GM04504 (cell line): ENCODE measurements at regions not wholly inside any gene's neighbourhood (a gene's known extent, or its start where the extent isn't known, plus 50 kb on each side); places are given as distances from the start of the nearest gene placed in this dataset.

Experiments used
- DNase-seq: peaks from one replicate; pipeline ENCODE4 v3.0.0-alpha.2; 2012; ENCODE audit warnings: low read depth

- no peak for DNase-seq
These were observed 176.7 kb downstream of the DACT1 start for GRCh38 chr14:58814466-58814865.

GRCh38 chr14:58815161-58815701, 177.5 kb downstream of the DACT1 start:
- no peak for DNase-seq

- no peak for DNase-seq
These were observed 178.0 kb downstream of the DACT1 start for GRCh38 chr14:58815794-58816193.

GRCh38 chr14:58816416-58817115, 178.8 kb downstream of the DACT1 start:
- no peak for DNase-seq

- no peak for DNase-seq
These were observed 180.1 kb downstream of the DACT1 start for GRCh38 chr14:58817846-58818245.

- DNase-seq, result no peak
These were observed 182.3 kb downstream of the DACT1 start for GRCh38 chr14:58820032-58820431.

- no peak for DNase-seq
These were observed 183.7 kb downstream of the DACT1 start for GRCh38 chr14:58821421-58821820.

GRCh38 chr14:58822856-58823255, 185.1 kb downstream of the DACT1 start:
- no peak for DNase-seq

- no peak for DNase-seq
These were observed 185.6 kb downstream of the DACT1 start for GRCh38 chr14:58823312-58823711.

GRCh38 chr14:58824106-58824505, 186.3 kb downstream of the DACT1 start:
- DNase-seq, result no peak

GRCh38 chr14:58824796-58825195, 187.0 kb downstream of the DACT1 start:
- DNase-seq, result no peak

GRCh38 chr14:58825606-58826005, 187.8 kb downstream of the DACT1 start:
- no peak for DNase-seq

GRCh38 chr14:58826845-58827686, 189.3 kb downstream of the DACT1 start:
- no peak for DNase-seq

- no peak for DNase-seq
These were observed 190.5 kb downstream of the DACT1 start for GRCh38 chr14:58828298-58828697.

GRCh38 chr14:58829594-58829993, 191.8 kb downstream of the DACT1 start:
- no peak for DNase-seq

- DNase-seq, result no peak
These were observed 192.4 kb downstream of the DACT1 start for GRCh38 chr14:58830121-58830520.

- DNase-seq, result no peak
These were observed 194.3 kb downstream of the DACT1 start for GRCh38 chr14:58832095-58832521.

GRCh38 chr14:58833634-58834378, 196.0 kb downstream of the DACT1 start:
- DNase-seq, result no peak

- DNase-seq, result no peak
These were observed 198.7 kb downstream of the DACT1 start for GRCh38 chr14:58836303-58836974.

- no peak for DNase-seq
These were observed 201.5 kb downstream of the DACT1 start for GRCh38 chr14:58839233-58839632.

- no peak for DNase-seq
These were observed 206.8 kb downstream of the DACT1 start for GRCh38 chr14:58844544-58844943.
